ENCODE measurements at regions not wholly inside any gene's neighbourhood (a gene's known extent, or its start where the extent isn't known, plus 50 kb on each side); places are given as distances from the start of the nearest gene placed in this dataset.
A peak's percentile ranks its signal among the peaks of the same experiment; 100 is the strongest.
"Not testable (repeated sequence)": the region's sequence is repeated elsewhere in the genome, so short reads cannot be mapped to it uniquely, and the experiment has no call there.

DNA sequence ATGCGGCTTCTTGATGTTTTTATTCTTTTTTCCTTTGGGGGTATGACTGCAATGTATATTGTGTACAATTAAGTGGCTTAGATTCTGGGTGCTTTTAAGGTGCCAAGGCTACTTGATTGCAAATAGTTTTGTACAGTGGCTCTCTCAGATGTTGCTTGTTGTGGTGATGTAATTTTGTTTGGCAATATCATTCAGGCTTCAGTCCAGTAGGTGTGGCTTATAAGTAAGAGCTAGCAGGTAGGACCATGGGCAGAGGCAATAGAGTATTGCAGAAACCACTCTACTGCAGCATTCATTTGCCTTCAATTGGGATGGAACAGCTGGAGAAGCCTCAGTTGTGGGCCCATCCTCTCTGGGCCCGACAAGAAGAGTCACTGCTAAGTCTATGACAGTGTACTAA lies 407.9 kb upstream of the MAN1A1 start:
- DNase-seq, result no peak

DNA sequence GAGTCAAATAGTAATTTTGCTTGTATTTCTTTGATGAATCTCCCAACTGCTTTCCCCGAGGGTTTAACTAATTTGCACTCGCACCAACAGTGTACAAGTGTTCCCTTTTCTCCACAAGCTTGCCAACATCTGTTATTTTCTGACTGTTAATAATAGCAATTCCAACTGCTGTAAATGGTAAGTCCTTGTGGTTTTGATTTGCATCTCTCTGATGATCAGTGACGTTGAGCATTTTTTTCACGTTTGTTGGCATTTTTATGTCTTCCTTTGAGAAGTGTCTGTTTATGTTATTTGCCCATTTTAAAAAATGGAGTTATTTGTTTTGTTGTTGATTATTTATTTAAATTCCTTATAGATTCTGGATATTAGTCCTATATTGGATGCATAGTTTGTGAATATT lies 399.8 kb upstream of the MAN1A1 start:
- DNase-seq, result no peak

DNA sequence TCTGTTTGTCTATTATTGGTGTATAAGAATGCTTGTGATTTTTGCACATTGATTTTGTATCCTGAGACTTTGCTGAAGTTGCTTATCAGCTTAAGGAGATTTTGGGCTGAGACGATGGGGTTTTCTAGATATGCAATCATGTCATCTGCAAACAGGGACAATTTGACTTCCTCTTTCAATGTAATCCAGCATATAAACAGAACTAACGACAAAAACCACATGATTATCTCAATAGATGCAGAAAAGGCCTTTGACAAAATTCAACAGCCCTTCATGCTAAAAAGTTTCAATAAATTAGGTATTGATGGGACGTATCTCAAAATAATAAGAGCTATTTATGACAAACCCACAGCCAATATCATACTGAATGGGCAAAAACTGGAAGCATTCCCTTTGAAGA lies 399.0 kb upstream of the MAN1A1 start:
- DNase-seq, result not testable (repeated sequence)

DNA sequence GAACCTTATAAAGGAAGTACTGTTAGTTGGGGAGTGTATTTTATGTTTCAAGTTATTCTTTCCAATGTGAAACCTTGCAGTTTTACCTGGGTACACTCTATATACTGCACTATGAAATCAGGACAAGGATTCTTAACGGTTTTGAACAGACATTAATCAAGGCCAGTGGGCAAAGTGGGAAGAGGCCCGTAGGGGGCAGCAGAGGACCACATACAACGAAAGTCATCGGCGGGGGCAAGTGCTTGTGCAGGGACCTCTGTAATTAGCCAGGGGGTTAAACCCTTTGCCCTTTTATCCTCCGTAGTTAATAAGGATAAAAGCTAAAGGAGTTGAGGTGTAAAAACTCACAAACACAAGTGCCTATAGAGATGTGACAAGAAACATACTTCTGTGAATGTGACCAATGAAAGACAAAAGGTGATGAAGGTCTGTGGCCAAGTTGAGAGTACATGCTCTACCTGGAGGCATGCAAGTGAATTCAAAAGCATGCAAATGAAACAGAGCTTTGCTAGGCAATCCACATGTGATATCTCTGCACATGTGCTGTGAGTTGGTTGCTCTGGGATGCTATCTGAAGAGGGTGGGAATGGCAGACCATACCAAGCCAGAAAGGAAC lies 392.7 kb upstream of the MAN1A1 start:
- peak; percentile 48 for DNase-seq

DNA sequence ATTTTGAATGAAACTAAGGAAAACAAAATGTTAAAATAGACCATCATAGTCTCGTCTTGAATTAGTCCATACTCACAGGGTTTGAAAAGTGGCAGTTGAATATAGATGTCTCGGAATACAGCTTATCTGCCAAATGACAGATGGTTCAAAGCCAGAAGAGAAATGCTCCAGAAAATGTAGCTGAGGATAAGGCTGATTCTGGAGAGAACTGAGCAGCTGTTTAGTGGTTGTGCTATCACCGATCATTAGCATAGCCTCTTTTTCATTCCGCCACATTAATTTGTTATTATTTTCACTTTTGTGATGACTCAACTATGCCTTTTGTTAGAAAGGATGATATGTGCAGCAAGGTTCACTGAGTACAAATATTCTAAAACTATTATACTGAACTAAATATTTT lies 390.2 kb upstream of the MAN1A1 start:
- no peak for DNase-seq

GRCh38 chr6:119738425-119738824 lies 388.9 kb upstream of the MAN1A1 start:
- DNase-seq, result no peak

DNA sequence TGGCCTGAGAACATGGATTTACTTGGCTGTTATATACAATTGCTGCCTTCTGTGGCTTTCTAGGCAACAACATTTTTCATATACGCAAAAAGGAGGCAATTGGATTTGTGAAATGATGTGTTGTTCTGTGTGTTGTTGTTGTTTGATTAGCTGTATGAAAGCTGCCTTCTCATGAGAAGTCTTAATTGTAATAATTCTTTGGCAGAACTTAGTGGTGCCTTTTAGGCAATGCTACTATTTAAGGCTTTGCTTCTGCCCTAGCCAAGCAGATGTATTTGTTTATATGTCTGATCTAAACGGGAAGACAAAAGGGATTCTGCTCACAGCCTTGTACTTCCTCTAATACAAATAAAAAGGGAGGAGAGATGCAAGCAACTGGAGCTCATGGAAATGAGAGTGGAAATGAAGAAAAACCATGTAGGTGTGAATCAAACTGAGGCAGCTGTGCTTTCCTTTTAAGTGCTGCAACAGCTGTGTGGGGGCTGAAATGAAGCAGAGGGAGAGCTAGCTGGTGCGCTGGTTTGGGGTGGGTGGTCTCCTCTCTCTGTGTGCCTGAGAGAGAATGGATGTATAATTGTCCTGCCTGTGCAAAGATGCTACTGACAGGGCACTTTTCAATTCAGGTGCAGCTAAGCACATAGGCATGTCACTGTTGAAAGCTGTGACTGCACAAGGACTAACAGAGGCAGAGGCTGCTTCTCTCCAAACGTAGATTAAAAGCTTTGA lies 386.9 kb upstream of the MAN1A1 start:
- no peak for DNase-seq

- no peak for DNase-seq
Observed at GRCh38 chr6:119735530-119735929, 386.0 kb upstream of the MAN1A1 start.

DNA sequence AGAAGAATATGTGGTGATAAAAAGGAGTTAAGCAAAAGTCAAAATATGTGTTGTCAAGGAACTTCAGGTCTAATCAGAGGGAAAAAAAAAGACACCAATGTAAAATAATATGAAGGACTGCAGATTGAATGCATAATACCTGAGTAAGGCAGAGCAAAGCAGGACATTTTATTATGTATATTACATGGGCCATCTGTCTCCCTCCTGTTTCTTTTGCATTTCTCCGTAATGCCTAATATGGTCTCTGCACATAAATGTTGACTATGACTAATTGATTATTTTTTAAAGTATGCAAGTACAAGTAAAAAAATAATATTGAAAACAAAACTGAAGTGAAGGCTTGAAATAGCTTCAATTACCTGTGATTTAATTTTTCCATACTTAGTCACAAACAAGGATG lies 384.7 kb upstream of the MAN1A1 start:
- DNase-seq, result no peak

DNA sequence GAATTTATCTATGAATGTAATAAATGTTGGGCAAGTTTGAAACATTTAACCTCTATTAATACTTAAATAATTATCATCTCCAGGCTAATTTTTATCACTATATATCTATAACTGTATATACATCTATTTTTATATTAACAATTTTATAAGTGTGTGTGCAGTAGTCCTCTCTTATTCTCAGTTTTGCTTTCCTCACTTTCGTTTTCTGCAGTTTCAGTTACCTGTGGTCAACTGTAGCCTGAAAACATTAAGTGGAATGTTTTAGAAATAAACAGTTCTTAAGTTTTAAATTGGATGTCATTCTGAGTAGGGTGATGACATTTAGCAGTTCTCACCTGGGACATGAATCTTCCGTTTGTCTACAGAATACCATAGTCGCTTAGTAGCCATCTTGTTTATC lies 379.4 kb upstream of the MAN1A1 start:
- DNase-seq, result no peak

- no peak for DNase-seq
Observed at GRCh38 chr6:119728220-119728750, 378.7 kb upstream of the MAN1A1 start.

GRCh38 chr6:119727504-119728219 lies 378.1 kb upstream of the MAN1A1 start:
- no peak for DNase-seq

GRCh38 chr6:119726912-119727311 lies 377.4 kb upstream of the MAN1A1 start:
- DNase-seq, result not testable (repeated sequence)

DNA sequence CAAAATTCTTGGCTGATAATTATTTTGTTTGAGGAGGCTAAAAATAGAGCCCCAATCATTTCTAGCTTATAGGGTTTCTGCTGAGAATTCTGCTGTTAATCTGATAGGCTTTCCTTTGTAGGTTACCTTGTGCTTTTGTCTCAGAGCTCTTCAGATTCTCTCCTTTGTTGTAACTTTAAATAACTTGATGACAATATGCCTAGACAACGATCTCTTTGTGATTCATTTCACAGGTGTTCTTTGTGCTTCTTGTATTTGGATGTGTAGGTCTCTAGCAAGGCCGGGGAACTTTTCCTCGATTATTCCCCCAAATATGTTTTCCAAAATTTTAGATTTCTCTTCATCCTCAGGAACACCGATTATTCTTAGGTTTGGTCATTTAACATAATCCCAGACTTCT lies 376.5 kb upstream of the MAN1A1 start:
- no peak for DNase-seq

DNA sequence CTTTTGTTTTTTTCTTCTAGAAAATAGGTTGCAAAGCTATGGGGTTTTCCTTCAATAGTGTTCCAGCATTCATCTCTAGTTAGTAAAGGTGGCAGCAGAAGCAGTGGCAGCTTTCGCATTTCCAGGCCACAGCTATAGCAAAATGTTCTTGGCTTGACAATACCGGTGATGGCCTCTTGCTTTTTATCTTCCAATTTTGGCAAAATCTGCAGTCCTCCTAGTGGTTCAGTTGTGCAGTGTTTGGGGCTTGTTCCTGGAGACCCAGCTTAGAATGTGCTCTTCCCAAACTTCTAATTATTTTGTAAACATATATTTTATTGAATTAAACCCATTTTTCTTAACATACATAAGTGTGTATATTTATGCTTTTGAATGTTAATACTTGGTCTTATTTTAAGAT lies 370.6 kb upstream of the MAN1A1 start:
- DNase-seq, result no peak

DNA sequence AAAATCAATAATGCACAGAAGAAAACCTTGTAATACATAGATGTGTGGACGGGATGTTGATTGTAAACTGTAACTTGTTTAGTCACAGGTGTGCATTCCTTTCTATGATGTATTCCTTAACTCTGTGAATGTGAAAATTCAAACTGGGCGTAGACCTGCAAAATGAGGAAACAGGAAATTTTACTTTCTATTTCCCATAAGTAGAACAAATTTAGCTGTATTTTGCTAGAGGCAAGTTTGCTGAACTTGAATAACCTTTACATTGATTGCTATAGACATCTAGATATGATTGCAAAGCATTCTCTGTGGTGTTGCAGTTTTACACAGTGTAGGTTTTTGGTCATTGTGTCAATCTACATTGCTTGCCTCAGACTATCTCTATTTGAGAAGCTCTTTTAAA lies 368.4 kb upstream of the MAN1A1 start:
- DNase-seq, result no peak

GRCh38 chr6:119716668-119717270 lies 367.2 kb upstream of the MAN1A1 start:
- no peak for DNase-seq

GRCh38 chr6:119713903-119714302 lies 364.3 kb upstream of the MAN1A1 start:
- no peak for DNase-seq

GRCh38 chr6:119686644-119687043 lies 337.1 kb upstream of the MAN1A1 start:
- no peak for DNase-seq

- DNase-seq, result no peak
Observed at GRCh38 chr6:119686240-119686639, 336.7 kb upstream of the MAN1A1 start.

DNA sequence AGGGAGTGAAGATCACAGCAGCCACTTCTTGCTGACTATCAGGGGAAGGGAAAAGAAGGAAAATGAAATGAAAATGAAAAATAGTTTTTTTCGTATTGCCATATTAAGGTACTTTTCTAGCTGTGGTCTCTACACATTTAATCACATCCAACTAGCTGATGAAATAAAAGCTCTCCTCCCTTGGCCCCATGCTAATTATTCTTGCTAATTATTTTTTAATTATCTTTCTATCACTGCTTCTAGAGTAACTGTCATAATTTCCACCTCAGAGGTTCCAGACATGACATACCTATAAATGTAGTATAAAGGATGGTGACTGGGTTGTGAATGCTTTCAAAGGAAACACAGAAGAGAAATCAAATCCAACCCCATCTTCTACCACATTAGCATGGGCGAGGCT lies 334.1 kb upstream of the MAN1A1 start:
- DNase-seq, result no peak

- DNase-seq, result no peak
Observed at GRCh38 chr6:119683031-119683430, 333.5 kb upstream of the MAN1A1 start.

DNA sequence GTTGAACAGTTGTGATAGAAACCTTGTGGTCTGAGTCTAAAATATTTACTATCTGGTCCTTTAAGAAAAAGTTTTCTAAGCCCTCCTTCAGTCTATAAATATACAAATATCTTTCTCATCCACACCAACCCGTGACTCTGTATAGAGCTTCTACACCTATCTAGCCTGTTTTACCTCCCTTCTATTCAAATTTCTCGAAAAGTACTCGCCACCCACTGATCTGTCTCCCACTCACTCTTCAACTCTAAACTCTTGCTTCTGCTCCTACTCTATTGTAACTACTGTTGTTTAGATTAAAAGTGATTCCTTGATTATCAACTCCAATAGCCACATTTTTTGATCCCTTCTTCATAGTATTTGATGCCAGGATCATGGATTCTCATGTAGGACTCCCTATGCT lies 329.4 kb upstream of the MAN1A1 start:
- no peak for DNase-seq

DNA sequence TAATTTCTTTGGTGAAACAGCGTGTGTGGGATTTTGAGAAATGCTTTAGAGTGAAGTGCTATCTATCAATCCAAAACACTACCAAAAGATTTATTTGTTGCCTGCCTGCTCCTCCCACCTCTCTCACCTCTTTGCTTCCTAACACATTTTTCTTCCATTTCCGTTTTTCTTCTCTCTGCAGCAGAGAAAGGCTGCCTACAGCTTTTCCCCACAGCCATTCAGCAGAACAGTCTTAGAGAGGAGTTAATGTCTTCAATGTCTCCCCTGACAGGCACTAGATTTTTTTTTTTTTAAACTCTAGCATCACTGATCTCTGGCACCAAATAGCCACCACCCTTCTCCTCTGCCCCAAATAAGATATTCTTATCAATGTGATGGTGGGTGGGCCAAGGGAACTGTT lies 327.8 kb upstream of the MAN1A1 start:
- DNase-seq, result no peak
